SK-N-SH treated with all-trans-retinoic acid at 6 μM for 48 hours (cell line): ENCODE measurements at regions not wholly inside any gene's neighbourhood (a gene's known extent, or its start where the extent isn't known, plus 50 kb on each side); places are given as distances from the start of the nearest gene placed in this dataset.

Source experiments
- ATAC-seq: fragments of 200-7000 bp; cut with Tn5 transposase; 3 replicates; pipeline ENCODE4 v1.9.1; 2020; ENCODE audit warnings: mild to moderate bottlenecking, moderate library complexity
- ARNTL ChIP-seq: fragments of 450-650 bp; formaldehyde crosslinking; IDR thresholded peaks from 2 replicates; pipeline ENCODE4 v1.5.0; 2020; ENCODE audit warnings: low read depth, mild to moderate bottlenecking, moderate library complexity, borderline replicate concordance
- BACH2 ChIP-seq: fragments of 250-450 bp; sonication (Bioruptor Pico); IDR thresholded peaks from 2 replicates; pipeline ENCODE4 v1.9.0; 2021; ENCODE audit warnings: mild to moderate bottlenecking, borderline replicate concordance
- CSDC2 ChIP-seq: fragments of 250-450 bp; sonication (Bioruptor Pico); IDR thresholded peaks from 2 replicates; pipeline ENCODE4 v1.5.0; 2020; ENCODE audit warnings: mild to moderate bottlenecking, moderate library complexity
- ESRRG ChIP-seq: fragments of 250-450 bp; sonication (Bioruptor Pico); IDR thresholded peaks from 2 replicates; pipeline ENCODE4 v1.6.1; 2021; ENCODE audit warnings: mild to moderate bottlenecking
- GLIS3 ChIP-seq: fragments of 250-450 bp; sonication (Bioruptor Pico); IDR thresholded peaks from 2 replicates; pipeline ENCODE4 v1.5.0; 2020; ENCODE audit warnings: mild to moderate bottlenecking, moderate library complexity
- ISL1 ChIP-seq: fragments of 250-450 bp; sonication (Bioruptor Pico); IDR thresholded peaks from 2 replicates; pipeline ENCODE4 v2.1.2; 2022; ENCODE audit warnings: mild to moderate bottlenecking, moderate library complexity
- OSR1 ChIP-seq: fragments of 250-450 bp; sonication (Bioruptor Pico); IDR thresholded peaks from 2 replicates; pipeline ENCODE4 v1.8.0; 2022; ENCODE audit warnings: moderate library complexity, mild to moderate bottlenecking, inconsistent platforms
- POU6F1 ChIP-seq: fragments of 250-450 bp; sonication (Bioruptor Pico); IDR thresholded peaks from 2 replicates; pipeline ENCODE4 v1.8.0; 2021; ENCODE audit warnings: low read depth, mild to moderate bottlenecking, moderate library complexity, borderline replicate concordance
- PPARA ChIP-seq: fragments of 250-450 bp; sonication (Bioruptor Pico); IDR thresholded peaks from 2 replicates; pipeline ENCODE4 v1.5.0; 2020; ENCODE audit warnings: mild to moderate bottlenecking, borderline replicate concordance
- RARB ChIP-seq: fragments of 250-450 bp; sonication (Bioruptor Pico); IDR thresholded peaks from 2 replicates; pipeline ENCODE4 v1.8.0; 2021; ENCODE audit warnings: mild to moderate bottlenecking, moderate library complexity
- SNAI2 ChIP-seq: fragments of 250-450 bp; sonication (Bioruptor Pico); IDR thresholded peaks from 2 replicates; pipeline ENCODE4 v1.5.0; 2020; ENCODE audit warnings: mild to moderate bottlenecking, moderate library complexity
- TOX ChIP-seq: fragments of 250-450 bp; sonication (Bioruptor Pico); IDR thresholded peaks from 2 replicates; pipeline ENCODE4 v1.8.0; 2021; ENCODE audit warnings: mild to moderate bottlenecking, moderate library complexity, borderline replicate concordance
- ZC3H10 ChIP-seq: fragments of 250-450 bp; sonication (Bioruptor Pico); IDR thresholded peaks from 2 replicates; pipeline ENCODE4 v1.5.1; 2021; ENCODE audit warnings: mild to moderate bottlenecking, moderate library complexity
- ZFP3 ChIP-seq: fragments of 250-450 bp; sonication (Bioruptor Pico); IDR thresholded peaks from 2 replicates; pipeline ENCODE4 v1.5.0; 2020; ENCODE audit warnings: mild to moderate bottlenecking, moderate library complexity
- ZFP30 ChIP-seq: fragments of 450-650 bp; formaldehyde crosslinking; IDR thresholded peaks from 2 replicates; pipeline ENCODE4 v1.5.0; 2022; ENCODE audit warnings: mild to moderate bottlenecking, moderate library complexity
- ZNF565 ChIP-seq: fragments of 450-650 bp; formaldehyde crosslinking; conservative IDR thresholded peaks from 2 replicates; pipeline ENCODE4 v1.5.0; 2020; ENCODE audit warnings: low read depth, mild to moderate bottlenecking, moderate library complexity
- ZNF70 ChIP-seq: fragments of 450-650 bp; formaldehyde crosslinking; IDR thresholded peaks from 2 replicates; pipeline ENCODE4 v1.5.0; 2020; ENCODE audit warnings: mild to moderate bottlenecking, moderate library complexity
- ZNF8 ChIP-seq: fragments of 450-650 bp; formaldehyde crosslinking; IDR thresholded peaks from 2 replicates; pipeline ENCODE4 v1.5.0; 2020; ENCODE audit warnings: mild to moderate bottlenecking, moderate library complexity
- TF ChIP-seq, protein P1 (sequence below): fragments of 250-450 bp; sonication (Bioruptor Pico); IDR thresholded peaks from 2 replicates; pipeline ENCODE4 v1.5.1; 2020; ENCODE audit warnings: low read depth, mild to moderate bottlenecking, moderate library complexity
- TF ChIP-seq, protein P2 (sequence below): fragments of 250-450 bp; sonication (Bioruptor Pico); IDR thresholded peaks from 2 replicates; pipeline ENCODE4 v1.5.1; 2021; ENCODE audit warnings: mild to moderate bottlenecking, moderate library complexity
- TF ChIP-seq, protein P3 (sequence below): fragments of 250-450 bp; sonication (Bioruptor Pico); IDR thresholded peaks from 2 replicates; pipeline ENCODE4 v1.8.0; 2020; ENCODE audit warnings: mild to moderate bottlenecking, moderate library complexity, borderline replicate concordance
- TF ChIP-seq, protein P4 (sequence below): fragments of 250-450 bp; sonication (Bioruptor Pico); IDR thresholded peaks from 2 replicates; pipeline ENCODE4 v1.5.0; 2020; ENCODE audit warnings: mild to moderate bottlenecking, moderate library complexity

DNA sequence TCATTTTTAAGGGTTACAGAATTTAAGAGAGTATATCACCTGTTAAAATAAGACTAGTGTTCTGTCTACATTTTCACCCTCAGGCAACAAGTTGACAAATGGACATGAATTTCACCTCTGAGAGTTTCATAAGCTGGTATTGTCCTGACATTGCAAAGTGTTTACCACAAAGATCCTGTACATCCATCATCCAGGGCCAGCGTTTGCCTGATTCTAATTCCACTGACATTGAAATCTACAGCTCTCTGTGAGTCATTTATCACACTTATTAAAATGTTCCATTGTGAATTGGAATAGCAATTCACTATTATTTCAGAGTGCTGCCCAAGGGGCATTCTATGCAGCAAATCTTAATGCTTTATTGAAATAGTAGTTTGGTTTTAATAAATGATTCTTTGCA lies 1499.4 kb upstream of the PCDH7 start:
- TF ChIP-seq, protein P1, sequence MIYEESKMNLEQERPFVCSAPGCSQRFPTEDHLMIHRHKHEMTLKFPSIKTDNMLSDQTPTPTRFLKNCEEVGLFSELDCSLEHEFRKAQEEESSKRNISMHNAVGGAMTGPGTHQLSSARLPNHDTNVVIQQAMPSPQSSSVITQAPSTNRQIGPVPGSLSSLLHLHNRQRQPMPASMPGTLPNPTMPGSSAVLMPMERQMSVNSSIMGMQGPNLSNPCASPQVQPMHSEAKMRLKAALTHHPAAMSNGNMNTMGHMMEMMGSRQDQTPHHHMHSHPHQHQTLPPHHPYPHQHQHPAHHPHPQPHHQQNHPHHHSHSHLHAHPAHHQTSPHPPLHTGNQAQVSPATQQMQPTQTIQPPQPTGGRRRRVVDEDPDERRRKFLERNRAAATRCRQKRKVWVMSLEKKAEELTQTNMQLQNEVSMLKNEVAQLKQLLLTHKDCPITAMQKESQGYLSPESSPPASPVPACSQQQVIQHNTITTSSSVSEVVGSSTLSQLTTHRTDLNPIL, result no peak
- no peak for TF ChIP-seq ZC3H10 (CRISPR knock-in tag)
- ATAC-seq, result no peak

- ATAC-seq, result no peak
- TF ChIP-seq ARNTL (CRISPR knock-in tag) (no peak), RARB (CRISPR knock-in tag) (no peak), POU6F1 (no peak), ESRRG (CRISPR knock-in tag) (no peak), GLIS3 (CRISPR knock-in tag) (no peak), ZNF565 (CRISPR knock-in tag) (no peak), ISL1 (no peak), ZFP3 (CRISPR knock-in tag) (no peak), CSDC2 (CRISPR knock-in tag) (no peak), OSR1 (CRISPR knock-in tag) (no peak), BACH2 (no peak)
- TF ChIP-seq, protein P2, sequence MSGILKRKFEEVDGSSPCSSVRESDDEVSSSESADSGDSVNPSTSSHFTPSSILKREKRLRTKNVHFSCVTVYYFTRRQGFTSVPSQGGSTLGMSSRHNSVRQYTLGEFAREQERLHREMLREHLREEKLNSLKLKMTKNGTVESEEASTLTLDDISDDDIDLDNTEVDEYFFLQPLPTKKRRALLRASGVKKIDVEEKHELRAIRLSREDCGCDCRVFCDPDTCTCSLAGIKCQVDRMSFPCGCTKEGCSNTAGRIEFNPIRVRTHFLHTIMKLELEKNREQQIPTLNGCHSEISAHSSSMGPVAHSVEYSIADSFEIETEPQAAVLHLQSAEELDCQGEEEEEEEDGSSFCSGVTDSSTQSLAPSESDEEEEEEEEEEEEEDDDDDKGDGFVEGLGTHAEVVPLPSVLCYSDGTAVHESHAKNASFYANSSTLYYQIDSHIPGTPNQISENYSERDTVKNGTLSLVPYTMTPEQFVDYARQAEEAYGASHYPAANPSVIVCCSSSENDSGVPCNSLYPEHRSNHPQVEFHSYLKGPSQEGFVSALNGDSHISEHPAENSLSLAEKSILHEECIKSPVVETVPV, result no peak
- TF ChIP-seq, protein P1, result no peak
- TF ChIP-seq, protein P3, sequence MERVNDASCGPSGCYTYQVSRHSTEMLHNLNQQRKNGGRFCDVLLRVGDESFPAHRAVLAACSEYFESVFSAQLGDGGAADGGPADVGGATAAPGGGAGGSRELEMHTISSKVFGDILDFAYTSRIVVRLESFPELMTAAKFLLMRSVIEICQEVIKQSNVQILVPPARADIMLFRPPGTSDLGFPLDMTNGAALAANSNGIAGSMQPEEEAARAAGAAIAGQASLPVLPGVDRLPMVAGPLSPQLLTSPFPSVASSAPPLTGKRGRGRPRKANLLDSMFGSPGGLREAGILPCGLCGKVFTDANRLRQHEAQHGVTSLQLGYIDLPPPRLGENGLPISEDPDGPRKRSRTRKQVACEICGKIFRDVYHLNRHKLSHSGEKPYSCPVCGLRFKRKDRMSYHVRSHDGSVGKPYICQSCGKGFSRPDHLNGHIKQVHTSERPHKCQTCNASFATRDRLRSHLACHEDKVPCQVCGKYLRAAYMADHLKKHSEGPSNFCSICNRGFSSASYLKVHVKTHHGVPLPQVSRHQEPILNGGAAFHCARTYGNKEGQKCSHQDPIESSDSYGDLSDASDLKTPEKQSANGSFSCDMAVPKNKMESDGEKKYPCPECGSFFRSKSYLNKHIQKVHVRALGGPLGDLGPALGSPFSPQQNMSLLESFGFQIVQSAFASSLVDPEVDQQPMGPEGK (CRISPR knock-in tag), result no peak
Measured at GRCh38 chr4:29224911-29225310, 1495.3 kb upstream of the PCDH7 start.

GRCh38 chr4:29240641-29241040 lies 1479.5 kb upstream of the PCDH7 start:
- no peak for TF ChIP-seq ZFP30
- no peak for TF ChIP-seq TOX (CRISPR knock-in tag)
- no peak for TF ChIP-seq PPARA (CRISPR knock-in tag)
- TF ChIP-seq, protein P4, sequence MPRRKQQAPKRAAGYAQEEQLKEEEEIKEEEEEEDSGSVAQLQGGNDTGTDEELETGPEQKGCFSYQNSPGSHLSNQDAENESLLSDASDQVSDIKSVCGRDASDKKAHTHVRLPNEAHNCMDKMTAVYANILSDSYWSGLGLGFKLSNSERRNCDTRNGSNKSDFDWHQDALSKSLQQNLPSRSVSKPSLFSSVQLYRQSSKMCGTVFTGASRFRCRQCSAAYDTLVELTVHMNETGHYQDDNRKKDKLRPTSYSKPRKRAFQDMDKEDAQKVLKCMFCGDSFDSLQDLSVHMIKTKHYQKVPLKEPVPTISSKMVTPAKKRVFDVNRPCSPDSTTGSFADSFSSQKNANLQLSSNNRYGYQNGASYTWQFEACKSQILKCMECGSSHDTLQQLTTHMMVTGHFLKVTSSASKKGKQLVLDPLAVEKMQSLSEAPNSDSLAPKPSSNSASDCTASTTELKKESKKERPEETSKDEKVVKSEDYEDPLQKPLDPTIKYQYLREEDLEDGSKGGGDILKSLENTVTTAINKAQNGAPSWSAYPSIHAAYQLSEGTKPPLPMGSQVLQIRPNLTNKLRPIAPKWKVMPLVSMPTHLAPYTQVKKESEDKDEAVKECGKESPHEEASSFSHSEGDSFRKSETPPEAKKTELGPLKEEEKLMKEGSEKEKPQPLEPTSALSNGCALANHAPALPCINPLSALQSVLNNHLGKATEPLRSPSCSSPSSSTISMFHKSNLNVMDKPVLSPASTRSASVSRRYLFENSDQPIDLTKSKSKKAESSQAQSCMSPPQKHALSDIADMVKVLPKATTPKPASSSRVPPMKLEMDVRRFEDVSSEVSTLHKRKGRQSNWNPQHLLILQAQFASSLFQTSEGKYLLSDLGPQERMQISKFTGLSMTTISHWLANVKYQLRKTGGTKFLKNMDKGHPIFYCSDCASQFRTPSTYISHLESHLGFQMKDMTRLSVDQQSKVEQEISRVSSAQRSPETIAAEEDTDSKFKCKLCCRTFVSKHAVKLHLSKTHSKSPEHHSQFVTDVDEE (CRISPR knock-in tag), result no peak
- no peak for TF ChIP-seq ZC3H10 (CRISPR knock-in tag)
- TF ChIP-seq RARB (CRISPR knock-in tag), result no peak
- TF ChIP-seq ARNTL (CRISPR knock-in tag), result no peak
- TF ChIP-seq, protein P2, result no peak
- no peak for TF ChIP-seq GLIS3 (CRISPR knock-in tag)
- no peak for TF ChIP-seq ZNF565 (CRISPR knock-in tag)
- TF ChIP-seq OSR1 (CRISPR knock-in tag), result no peak
- no peak for TF ChIP-seq SNAI2
- TF ChIP-seq ISL1, result no peak
- TF ChIP-seq, protein P3 (CRISPR knock-in tag), result no peak
- TF ChIP-seq, protein P1, result no peak
- TF ChIP-seq ZNF8, result no peak
- TF ChIP-seq ZFP3 (CRISPR knock-in tag), result no peak
- TF ChIP-seq ZNF70, result no peak
- TF ChIP-seq ESRRG (CRISPR knock-in tag), result no peak
- ATAC-seq, result no peak
